Gastrocnemius medialis (tissue), 4 donors: ENCODE measurements at regions not wholly inside any gene's neighbourhood (a gene's known extent, or its start where the extent isn't known, plus 50 kb on each side); places are given as distances from the start of the nearest gene placed in this dataset.

Source experiments
- ATAC-seq, 2 donors: fragments of 150-250 bp; one replicate each; pipeline ENCODE4 v1.9.1; 2016
- DNase-seq, 2 donors: peaks; one replicate each; pipeline ENCODE4 v3.0.0-alpha.2; 2019
- H3K27ac ChIP-seq, 4 donors: fragments of 200-600 bp; sonication (generic); 1 replicate in 1 of 4; 2 replicates in 3 of 4; pipeline ENCODE4 v1.5.1; 2016 to 2018; ENCODE audit warnings: mild to moderate bottlenecking in 2 of 4, moderate library complexity in 1 of 4
- H3K27me3 ChIP-seq, 3 donors: fragments of 200-600 bp; sonication (generic) in 2 of 3; 1 replicate in 1 of 3; 2 replicates in 2 of 3; pipeline versions ENCODE4 v1.5.1 to v1.6.0; 2016 to 2019; ENCODE audit warnings: mild to moderate bottlenecking in 1 of 3, moderate library complexity in 1 of 3
- H3K36me3 ChIP-seq, 2 donors: fragments of 200-600 bp; sonication (generic) in 1 of 2; one replicate each; pipeline ENCODE4 v1.5.1; 2017 to 2018
- H3K4me1 ChIP-seq, 2 donors: fragments of 200-600 bp; sonication (generic) in 1 of 2; one replicate each; pipeline ENCODE4 v1.5.1; 2016 to 2017; ENCODE audit warnings: mild to moderate bottlenecking in 2 of 2
- H3K4me3 ChIP-seq, 4 donors: fragments of 200-600 bp; sonication (generic) in 3 of 4; 1 replicate in 1 of 4; 2 replicates in 3 of 4; pipeline ENCODE4 v1.5.1; 2016 to 2019; ENCODE audit warnings: mild to moderate bottlenecking in 2 of 4
- H3K9me3 ChIP-seq, 3 donors: fragments of 200-600 bp; sonication (generic) in 2 of 3; 1 replicate in 1 of 3; 2 replicates in 2 of 3; pipeline ENCODE4 v1.5.1; 2016 to 2019
- CTCF ChIP-seq, 5 experiments: fragments of 450-650 bp in 3 of 5; fragments of 200-600 bp in 2 of 5; sonication (generic) in 2 of 5; IDR thresholded peaks in 4 of 5; conservative IDR thresholded peaks in 1 of 5; 1 replicate in 4 of 5; 2 replicates in 1 of 5; pipeline ENCODE4 v1.5.1; 2016 to 2019; ENCODE audit warnings: antibody characterized with exemption in 5 of 5, mild to moderate bottlenecking in 3 of 5, moderate library complexity in 3 of 5
- POLR2A ChIP-seq, 2 donors: fragments of 450-650 bp; IDR thresholded peaks; one replicate each; pipeline ENCODE4 v1.6.1; 2017; ENCODE audit warnings: antibody characterized with exemption in 2 of 2, mild to moderate bottlenecking in 2 of 2, moderate library complexity in 2 of 2
- in situ Hi-C, 4 donors: fragments of 200-750 bp; cut with MboI; loops; one replicate each; pipeline versions ENCODE4 v1.15.0 to v1.8.0; 2017; ENCODE audit warnings: low sequenced_read_pairs in 4 of 4
- intact Hi-C: fragments of 100-400 bp; cut with DNase I; formaldehyde crosslinking; loops from one replicate; pipeline ENCODE4 v1.15.1; 2023; ENCODE audit warnings: low total_unique reads

GRCh38 chr12:58608711-58609110 is 311.6 kb downstream of the LRIG3 start:
- TF ChIP-seq CTCF (IDR thresholded peaks at IDR 0.05 in 4 of 5, conservative IDR thresholded peaks at IDR 0.05 in 1 of 5) (no peak), POLR2A (IDR thresholded peaks at IDR 0.05) (no peak)
- H3K4me1 ChIP-seq, result no peaks in the 10 kb centered on the region
- no peak overlapping the region for H3K27ac ChIP-seq
- H3K36me3 ChIP-seq, result no peaks in the 10 kb centered on the region
- DNase-seq (no peak), ATAC-seq (no peak)
- intact Hi-C loops, result no loop called here
- H3K27me3 ChIP-seq, result no peaks in the 10 kb centered on the region
- no peak overlapping the region for H3K4me3 ChIP-seq
- in situ Hi-C loops, result no loop called here
- H3K9me3 ChIP-seq, result no peaks in the 10 kb centered on the region

DNA sequence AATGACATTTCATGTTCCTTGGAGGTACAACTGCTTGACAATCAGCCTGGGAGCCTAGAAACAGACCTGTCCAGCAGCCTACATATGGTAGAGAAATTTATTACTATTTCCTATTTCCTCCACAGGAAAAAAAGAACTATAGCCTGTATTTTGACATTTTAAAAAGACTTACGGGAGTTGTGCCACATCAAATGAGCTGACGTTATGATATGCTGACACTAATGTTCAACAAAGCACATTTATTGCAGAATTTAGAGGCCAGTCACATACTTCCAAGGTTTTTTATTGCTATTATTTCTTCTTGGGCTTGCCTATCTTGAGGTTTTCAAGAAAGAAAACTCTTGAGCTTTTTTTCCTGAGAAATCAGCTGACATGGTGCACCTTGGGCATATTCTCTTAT is 305.3 kb downstream of the LRIG3 start:
- in situ Hi-C loops, result no loop called here
- H3K36me3 ChIP-seq, result no peaks in the 10 kb centered on the region
- intact Hi-C loops, result no loop called here
- ATAC-seq (no peak), DNase-seq (no peak)
- H3K4me3 ChIP-seq, result no peak overlapping the region
- no peaks in the 10 kb centered on the region for H3K27me3 ChIP-seq
- TF ChIP-seq POLR2A (IDR thresholded peaks at IDR 0.05) (no peak), CTCF (IDR thresholded peaks at IDR 0.05 in 4 of 5, conservative IDR thresholded peaks at IDR 0.05 in 1 of 5) (no peak)
- H3K4me1 ChIP-seq, result no peaks in the 10 kb centered on the region
- no peaks in the 10 kb centered on the region for H3K9me3 ChIP-seq
- H3K27ac ChIP-seq, result no peak overlapping the region

- Histone ChIP-seq H3K4me1 (no peaks in the 10 kb centered on the region), H3K9me3 (no peaks in the 10 kb centered on the region), H3K4me3 (no peak overlapping the region), H3K36me3 (no peaks in the 10 kb centered on the region), H3K27me3 (no peaks in the 10 kb centered on the region), H3K27ac (no peak overlapping the region)
- no peak for DNase-seq
- in situ Hi-C loops (no loop called here), intact Hi-C loops (no loop called here)
- ATAC-seq, result no peak
- no peak for TF ChIP-seq POLR2A (IDR thresholded peaks at IDR 0.05)
- no peak for TF ChIP-seq CTCF (IDR thresholded peaks at IDR 0.05 in 4 of 5, conservative IDR thresholded peaks at IDR 0.05 in 1 of 5)
Measured at GRCh38 chr12:58615576-58615975, 304.7 kb downstream of the LRIG3 start.

DNA sequence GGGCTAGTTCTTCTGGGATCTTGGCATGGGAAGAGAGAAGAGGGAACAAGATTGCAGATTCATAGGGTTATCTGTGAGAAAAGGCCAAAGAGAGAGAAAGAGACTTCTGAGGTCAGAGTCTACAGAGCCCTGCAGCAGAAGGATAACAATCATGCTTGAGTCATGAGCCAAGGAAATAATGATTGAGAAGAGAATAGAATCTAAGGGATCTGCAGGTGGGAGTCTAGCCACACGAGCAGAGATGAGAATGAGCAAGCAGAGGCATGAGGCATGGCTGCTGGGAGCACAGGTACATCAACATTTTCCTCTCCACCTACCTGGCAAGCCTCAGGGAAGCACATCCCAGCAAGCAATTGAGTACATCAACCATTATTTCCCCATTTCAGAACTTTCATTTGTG is 303.7 kb downstream of the LRIG3 start:
- H3K4me3 ChIP-seq, result no peak overlapping the region
- no peak overlapping the region for H3K27ac ChIP-seq
- DNase-seq (no peak), ATAC-seq (no peak)
- TF ChIP-seq CTCF (IDR thresholded peaks at IDR 0.05 in 4 of 5, conservative IDR thresholded peaks at IDR 0.05 in 1 of 5) (no peak), POLR2A (IDR thresholded peaks at IDR 0.05) (no peak)
- in situ Hi-C loops, result no loop called here
- no peaks in the 10 kb centered on the region for H3K4me1 ChIP-seq
- intact Hi-C loops, result no loop called here
- H3K27me3 ChIP-seq, result no peaks in the 10 kb centered on the region
- H3K36me3 ChIP-seq, result no peaks in the 10 kb centered on the region
- no peaks in the 10 kb centered on the region for H3K9me3 ChIP-seq

- DNase-seq (no peak), ATAC-seq (no peak)
- no peaks in the 10 kb centered on the region for H3K4me1 ChIP-seq
- H3K27me3 ChIP-seq, result no peaks in the 10 kb centered on the region
- H3K4me3 ChIP-seq, result no peak overlapping the region
- no peaks in the 10 kb centered on the region for H3K9me3 ChIP-seq
- in situ Hi-C loops (no loop called here), intact Hi-C loops (no loop called here)
- H3K36me3 ChIP-seq, result no peaks in the 10 kb centered on the region
- no peak overlapping the region for H3K27ac ChIP-seq
- TF ChIP-seq POLR2A (IDR thresholded peaks at IDR 0.05) (no peak), CTCF (IDR thresholded peaks at IDR 0.05 in 4 of 5, conservative IDR thresholded peaks at IDR 0.05 in 1 of 5) (no peak)
Measured at GRCh38 chr12:58621126-58621525, 299.2 kb downstream of the LRIG3 start.
